ENCODE measurements at regions not wholly inside any gene's neighbourhood (a gene's known extent, or its start where the extent isn't known, plus 50 kb on each side); places are given as distances from the start of the nearest gene placed in this dataset.

DNA sequence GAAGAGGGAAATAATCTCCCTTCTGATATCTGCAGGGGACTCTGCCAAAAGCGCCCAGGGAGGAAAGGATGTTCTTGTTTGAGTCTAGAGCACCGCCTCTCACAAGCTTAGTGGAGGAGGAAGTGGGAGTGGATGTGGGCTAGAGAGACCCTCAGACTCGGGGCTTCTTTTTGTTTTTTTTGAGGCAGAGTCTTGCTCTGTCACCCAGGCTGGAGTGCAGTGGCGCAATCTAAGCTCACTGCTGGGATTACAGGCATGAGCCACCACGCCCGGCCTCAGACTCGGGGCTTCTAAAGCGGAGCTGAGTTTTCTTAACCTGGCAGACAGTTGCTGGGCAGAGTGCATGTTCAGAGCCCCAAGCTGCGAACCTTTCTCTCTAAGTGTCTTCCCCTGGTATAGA is 310.8 kb downstream of the BMP7 start:
- DNase-seq (ENCODE audit: low read depth in 2 of 2): no peak

DNA sequence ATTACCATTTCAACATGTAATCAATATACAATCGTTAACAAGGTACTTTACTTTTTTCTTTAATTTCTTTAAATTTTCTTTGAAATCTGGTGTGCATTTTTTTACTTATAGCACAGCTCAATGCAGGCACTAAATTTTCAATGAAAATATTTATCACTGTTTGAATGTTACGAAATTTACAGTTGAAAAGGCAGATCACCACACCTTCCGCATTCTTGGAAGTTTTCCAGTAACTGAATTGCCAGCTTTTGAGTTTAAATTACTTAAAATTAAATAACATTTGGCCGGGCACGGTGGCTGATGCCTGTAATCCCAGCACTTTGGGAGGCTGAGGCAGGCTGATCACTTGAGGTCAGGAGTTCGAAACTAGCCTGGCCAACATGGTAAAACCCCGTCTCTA is 309.9 kb downstream of the BMP7 start:
- no peak for DNase-seq (ENCODE audit: low read depth in 2 of 2)

DNA sequence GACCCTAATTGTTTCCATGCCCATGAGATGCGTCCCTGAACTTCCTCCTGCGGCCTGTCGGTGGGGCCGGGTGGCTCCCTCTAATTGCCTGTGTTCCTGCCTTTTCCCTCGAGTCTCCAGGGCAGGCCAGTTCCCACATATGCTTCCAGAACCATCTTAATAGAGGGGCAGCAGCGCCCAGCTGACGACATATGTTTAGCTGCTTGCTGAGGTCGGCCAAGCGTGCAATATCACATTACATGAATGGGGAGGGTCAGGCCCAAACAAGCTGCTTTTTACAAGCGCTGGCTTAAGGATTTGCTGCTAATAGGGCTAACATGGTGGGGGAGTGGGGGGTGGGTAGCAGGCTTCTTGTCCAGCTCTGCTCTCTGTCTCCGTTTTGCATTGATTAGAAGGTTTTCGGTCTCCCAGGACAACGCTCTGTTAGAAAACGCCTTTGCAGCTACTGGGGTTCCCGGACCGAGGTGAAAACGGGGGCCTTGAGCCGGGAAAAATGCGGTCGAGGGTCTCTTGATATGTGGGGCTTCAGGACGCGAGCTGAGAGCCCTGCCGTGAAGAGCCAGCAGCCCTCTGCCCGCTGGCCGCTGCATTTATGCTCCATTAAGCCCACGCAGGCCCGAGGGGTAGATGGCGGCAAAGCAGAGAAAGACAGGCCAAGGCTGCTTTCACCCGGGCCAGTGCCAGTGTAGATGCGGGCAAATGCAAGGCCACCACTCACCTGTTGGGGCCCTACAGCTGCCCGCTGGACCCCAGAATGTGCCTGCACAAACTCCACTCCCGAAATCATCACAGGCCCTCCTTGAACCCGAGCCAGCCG is 308.5 kb downstream of the BMP7 start:
- DNase-seq (ENCODE audit: low read depth in 2 of 2): no peak

DNA sequence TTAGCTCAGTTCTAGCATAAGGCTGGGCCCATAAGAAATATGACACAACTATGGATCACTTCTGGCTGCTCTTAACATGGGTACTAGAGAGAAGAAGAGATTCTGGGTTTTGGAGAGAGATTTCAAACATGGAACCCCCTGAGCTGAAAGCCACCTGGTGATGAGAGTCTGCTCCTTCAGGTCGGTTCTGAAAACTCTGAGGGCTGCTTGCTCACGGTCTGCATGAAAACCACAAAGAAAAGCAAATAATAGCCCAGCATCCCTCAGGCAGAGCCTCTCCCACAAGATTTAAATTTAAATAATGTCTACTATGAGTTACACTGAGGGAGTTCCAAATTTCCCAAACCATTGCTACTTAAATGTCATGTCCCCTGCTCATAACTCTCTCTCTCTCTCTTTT is 301.5 kb downstream of the BMP7 start:
- DNase-seq (ENCODE audit: low read depth in 2 of 2): no peak

DNA sequence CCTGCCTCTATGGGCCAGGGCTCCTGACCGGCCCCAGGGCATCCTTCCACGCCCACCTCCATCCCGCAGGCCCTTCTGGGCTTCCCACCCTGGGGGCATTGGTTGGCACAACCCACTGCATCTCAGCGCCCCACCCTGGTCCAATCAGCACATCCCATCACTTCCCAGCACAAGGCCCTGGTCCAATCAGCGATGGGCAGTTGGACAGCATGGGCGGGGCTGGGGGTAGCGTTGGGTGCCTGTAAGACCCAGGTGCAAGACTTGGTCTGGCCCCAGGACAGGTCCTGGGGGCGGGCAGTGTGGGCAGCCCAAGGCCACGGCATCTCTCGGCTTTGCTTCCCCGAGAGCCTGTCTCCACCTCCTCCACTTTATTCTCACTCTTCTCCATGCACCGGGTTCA is 298.5 kb downstream of the BMP7 start:
- no peak for DNase-seq (ENCODE audit: low read depth in 2 of 2)

DNA sequence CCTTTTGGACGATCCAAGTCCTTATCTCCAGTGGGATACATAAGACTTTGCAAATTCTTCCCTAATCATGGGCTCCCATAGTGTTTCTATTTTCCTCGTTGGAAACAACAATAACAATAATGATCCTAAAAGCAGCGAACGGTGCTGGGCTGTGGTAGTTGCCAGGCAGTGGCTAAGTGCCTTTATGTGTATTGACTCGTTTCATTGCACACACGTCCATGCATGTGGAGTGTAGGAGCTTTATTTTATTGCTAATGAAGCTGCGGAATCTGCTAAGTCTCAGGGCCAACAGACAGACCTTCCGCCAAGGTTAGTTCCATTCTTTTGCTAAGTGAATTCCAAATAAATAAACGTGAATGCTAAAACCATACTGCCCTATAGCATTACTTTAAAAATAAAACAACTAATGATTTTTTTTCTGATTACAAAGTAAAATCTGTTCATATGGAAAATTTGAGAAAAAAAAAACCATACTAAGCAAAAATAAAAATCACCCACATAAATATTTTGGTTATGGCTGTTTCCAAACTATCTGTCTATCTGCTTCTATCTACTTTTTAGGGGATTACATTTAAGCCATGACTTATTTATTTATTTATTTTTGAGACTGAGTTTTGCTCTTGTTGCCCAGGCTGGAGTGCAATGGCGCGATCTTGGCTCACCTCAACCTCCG is 297.9 kb downstream of the BMP7 start:
- DNase-seq (ENCODE audit: low read depth in 2 of 2): no peak

DNA sequence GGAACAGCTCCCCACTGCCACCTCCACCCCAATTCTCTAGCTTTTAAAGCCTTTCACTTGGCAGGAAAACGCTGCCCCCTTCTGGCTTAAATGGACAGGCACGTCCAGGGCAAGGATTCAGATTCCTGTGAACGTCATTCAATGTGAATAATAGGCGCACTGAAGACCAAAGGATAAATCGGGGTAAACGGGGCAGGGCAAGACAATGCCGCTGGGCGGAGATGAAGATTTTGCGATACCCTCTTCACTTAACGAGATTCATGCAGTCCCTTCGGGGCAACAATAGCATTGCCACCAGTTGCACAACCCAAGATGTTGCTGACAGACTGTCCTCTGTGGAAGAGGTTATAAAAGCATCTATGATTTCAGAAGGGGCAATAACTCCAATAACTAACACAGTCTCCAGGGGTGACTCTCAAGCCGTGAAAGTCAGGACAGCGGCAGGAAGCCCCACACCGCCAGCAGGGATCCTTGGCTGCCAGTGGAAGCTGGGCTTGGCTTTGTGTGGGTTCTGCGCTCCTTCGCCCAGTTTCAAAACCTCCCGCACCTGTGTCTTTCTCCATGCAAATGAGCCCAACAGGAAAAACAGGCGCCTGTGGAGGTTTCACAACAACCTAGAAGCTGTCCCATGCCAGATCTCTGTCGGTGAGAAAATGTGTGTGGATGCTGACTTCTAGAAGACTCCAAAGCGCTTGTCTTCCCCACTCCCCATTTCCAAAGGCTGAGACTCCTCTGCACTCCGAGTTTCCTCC is 291.8 kb downstream of the BMP7 start:
- peak in 1 of 2 donors; percentile 4 for DNase-seq (ENCODE audit: low read depth in 2 of 2)

DNA sequence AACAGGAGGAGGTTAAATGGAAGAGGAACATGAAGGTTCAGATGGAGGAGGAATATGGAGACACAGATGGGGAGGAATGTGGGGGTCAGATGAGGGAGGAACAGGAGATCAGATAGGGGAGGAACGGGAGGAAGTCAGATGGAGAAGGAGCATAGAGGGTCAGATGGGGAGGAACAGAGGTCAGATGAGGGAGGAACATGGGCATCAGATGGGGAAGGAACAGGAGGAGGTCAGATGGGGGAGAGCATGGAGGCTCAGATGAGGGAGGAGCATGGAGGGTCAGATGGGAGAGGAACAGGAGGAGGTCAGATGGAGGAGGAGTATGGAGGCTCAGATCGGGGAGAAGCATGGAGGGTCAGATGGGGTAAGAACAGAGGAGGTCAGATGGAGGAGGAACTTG is 290.6 kb downstream of the BMP7 start:
- no peak for DNase-seq (ENCODE audit: low read depth in 2 of 2)

DNA sequence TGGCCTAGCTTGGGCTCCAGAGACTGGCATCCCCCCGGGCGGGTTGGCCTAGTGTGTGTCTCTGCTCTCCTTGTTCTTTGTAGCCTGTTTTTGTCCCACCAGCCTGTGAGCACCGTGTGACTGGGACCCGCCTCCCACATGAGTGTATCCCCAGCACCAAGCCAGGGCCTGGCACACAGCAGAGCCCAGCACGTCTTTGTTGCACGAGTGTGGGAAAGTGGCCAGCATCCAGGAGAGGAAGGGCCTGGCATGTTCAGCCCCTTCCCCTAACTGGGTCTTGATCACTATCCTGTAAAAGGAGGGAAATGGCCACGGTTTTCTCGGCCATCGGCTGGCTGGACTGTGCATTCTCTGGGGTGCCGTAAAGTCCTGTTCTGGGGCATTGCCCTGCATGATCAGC is 290.1 kb downstream of the BMP7 start:
- no peak for DNase-seq (ENCODE audit: low read depth in 2 of 2)

DNA sequence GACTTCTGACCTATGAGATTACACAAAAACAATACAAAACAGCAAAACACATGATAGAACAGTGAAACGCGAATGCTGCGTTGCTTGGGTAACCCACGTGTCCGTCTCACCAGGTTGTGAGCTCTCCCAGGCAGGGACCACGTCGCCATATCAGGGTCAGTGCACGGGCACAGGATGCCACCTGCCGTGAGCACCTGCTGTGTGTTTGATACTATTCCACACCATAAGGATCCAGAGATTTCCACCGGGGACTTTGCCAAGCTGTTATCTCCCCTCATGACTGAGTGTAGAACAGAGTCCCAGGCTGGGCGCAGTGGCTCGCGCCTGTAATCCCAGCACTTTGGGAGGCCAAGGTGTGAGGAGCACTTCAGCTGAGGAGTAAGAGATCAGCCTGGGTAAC is 288.0 kb downstream of the BMP7 start:
- DNase-seq (ENCODE audit: low read depth in 2 of 2): no peak

DNA sequence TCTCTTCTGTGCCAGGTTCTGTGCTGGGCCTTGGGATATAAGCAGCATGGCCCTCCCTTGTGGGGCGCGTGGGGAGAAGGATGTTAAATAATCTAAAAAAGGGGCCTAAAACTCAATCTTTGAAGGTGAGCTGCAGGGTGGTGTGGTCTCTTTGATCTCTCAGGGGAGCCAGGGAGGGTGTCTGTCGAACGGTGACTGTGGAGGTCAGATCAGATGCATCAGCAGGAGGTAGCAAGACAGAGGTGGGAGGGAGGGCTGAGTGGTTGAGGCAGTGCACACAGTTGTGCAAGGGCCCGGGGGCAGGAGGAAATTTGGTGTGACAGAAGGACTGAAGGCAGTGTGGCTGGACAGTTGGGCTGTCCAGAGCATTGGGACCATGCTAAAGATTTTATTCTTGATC is 287.3 kb downstream of the BMP7 start:
- DNase-seq (ENCODE audit: low read depth in 2 of 2): no peak

DNA sequence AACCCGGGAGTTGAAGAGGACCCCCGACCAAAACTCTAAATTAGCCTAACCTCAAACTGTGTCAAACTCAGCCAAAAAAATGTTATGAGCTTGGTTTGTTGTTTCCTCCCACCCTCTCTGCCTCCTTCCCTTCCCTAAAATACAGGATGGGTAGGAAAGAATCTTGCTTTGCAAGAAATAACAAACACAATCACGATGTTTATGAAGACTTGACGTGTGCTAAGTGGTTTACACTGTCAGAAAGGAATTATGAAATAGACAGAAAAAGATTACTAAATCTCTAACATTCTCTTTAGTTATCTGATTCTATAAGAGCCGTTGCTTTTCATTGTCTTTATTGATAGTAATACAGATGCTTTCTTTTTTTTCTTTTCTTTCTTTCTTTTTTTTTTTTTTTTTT is 285.1 kb downstream of the BMP7 start:
- DNase-seq (ENCODE audit: low read depth in 2 of 2): no peak

DNA sequence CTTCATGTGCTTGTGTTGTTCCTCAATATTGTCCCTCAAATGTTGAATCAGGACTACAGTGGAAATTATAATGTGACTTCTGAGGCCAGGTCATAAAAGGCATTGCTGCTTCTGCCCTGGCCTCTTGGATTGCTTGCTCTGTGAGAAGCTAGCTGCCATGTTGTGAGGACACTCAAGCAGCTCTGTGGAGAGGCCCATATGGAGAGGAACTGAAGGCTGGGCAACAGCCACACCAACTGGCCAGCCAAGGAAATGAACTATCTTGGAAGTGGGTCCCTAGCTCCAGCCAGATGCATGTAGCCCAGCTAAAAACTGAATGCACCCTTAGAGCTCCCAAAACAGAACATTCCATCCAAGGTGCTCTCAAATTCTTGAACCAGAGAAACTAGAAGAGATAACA is 282.6 kb downstream of the BMP7 start:
- no peak for DNase-seq (ENCODE audit: low read depth in 2 of 2)

DNA sequence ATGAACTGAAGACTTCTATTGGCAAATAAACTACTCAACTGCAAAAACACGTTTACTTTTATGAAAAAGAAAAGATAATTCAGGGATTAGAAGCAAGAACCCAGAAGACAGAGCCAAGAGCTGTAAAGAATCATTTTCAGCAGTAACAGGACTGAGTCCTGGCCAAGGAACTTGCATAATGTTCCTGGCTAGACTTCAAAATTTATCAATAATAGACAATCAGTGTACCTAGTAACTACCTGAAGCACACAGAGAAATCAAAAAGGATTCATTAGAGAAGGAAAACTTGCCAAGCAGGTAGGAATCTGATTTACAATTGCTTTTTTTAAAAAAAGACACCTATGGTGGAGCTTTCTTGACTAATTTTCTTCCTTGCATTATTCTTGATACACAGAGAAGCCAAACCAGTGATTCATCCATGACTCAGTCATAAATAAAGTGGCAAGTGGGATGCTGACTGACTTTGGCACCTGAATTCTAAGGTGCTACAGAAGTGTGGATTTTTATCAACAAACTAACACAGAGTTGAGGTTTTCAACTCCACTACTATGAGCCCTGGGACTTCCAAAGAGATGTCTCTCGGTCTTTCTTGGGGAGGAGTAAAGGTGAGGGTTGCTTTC is 281.3 kb downstream of the BMP7 start:
- DNase-seq (ENCODE audit: low read depth in 2 of 2): no peak

DNA sequence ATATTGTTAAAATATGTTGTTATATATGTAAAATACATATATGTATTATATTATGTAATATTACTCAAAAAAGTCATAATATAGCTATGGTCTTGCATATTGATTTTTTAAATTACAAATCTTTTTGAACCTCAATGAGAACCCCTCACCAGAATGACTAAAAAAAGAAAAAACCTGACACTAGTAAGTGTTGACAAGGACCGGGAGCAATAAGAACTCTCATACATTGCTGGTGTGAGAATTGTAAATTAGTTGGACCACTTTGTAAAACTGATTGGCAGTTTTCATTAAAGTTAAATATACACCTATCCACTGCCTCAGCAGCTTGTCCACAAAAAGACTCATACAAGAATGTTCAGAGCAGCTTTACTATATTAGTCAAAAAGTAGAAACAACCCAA is 280.0 kb downstream of the BMP7 start:
- DNase-seq (ENCODE audit: low read depth in 2 of 2): no peak

DNA sequence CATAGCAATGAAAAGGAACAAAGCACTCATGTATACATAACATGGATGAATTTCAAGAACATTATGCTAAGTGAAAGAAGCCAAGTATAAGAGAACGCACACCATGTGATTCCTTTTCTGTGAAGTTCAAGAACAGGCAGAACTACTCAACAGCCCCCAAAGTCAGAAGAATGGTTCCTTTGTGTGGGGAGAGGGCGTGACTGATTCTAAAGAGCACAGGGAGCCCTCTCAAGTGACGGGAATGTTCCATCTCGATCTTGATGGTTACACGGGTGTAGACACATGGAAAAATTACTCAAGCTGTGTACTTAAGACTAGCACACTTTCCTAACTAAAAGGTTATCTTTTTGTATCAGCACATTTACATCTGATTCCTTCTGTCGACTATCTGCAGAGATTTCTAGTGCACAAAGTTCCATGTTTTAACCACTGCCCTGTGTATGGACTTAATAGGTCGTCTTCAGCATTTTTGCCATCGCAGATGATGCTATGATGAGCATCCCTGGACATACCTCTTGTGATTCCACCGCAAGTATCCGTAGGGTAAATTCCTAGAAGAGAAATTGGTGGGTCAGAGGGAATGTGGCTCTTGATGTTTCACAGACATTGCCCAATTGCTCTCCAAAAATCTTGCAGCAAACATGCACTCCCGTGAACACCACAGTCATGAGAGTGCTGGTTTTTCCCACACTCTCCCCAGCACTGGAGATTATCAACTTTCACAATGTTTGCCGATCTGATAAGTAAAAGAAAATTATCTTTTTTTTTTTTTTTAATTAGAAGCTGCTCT is 279.3 kb downstream of the BMP7 start:
- DNase-seq (ENCODE audit: low read depth in 2 of 2): no peak

DNA sequence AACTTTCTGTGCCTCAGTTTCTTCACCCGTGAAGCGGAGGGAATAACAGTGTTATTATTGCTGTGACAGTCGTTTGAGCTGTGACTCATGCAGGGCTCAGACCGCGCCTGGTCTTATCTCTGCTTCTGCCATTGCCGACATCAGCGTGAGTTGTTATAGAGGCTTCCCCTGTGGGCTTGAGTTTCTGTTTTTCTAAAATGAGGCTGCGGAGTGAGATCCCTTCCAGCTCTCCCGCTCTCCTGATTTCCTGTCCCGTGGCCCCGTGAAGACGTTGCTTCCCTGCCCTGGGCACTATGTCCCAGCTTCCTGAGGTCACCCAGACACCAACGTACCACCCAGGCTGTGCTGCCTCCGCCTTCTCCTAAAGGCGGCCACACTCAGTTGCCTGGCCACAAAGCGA is 278.5 kb downstream of the BMP7 start:
- no peak for DNase-seq (ENCODE audit: low read depth in 2 of 2)

DNA sequence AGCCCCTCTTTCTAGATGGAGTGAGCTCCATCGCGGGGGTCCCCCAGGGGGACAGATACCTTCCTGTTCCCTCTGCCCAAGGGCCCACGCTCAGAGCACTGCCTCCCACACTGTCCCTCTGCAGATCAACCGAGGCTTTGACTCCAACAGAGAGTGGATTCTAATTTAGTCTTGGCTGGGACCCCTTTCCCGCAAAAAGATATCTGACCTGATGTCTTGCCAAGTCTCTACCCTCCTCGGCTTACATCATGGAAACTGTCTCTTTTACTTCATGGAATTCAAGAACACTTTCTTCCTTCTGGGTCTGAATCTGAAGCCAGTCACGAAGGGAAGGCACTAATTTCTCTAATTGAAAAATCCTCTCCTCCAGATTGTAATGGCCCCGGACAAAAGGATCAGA is 278.0 kb downstream of the BMP7 start:
- DNase-seq (ENCODE audit: low read depth in 2 of 2): no peak

DNA sequence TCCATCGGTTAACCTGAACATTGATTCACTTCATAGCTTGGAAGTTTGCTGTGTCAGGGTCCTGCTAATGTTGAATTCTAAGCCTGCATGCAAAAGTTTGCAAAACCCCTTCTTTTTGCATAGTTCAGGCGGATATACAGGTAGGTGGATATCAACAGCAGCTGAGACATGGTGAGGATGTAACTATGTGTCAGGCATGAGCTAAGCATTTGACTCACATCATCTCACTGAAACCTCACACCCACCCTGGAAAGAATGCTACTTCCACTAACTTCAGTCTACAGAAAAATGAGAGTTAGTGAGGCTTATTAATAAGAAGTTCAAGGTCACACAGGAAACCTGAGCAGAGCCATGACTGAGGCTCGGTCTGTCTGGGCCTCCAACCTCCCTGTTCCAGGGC is 276.9 kb downstream of the BMP7 start:
- no peak for DNase-seq (ENCODE audit: low read depth in 2 of 2)

DNA sequence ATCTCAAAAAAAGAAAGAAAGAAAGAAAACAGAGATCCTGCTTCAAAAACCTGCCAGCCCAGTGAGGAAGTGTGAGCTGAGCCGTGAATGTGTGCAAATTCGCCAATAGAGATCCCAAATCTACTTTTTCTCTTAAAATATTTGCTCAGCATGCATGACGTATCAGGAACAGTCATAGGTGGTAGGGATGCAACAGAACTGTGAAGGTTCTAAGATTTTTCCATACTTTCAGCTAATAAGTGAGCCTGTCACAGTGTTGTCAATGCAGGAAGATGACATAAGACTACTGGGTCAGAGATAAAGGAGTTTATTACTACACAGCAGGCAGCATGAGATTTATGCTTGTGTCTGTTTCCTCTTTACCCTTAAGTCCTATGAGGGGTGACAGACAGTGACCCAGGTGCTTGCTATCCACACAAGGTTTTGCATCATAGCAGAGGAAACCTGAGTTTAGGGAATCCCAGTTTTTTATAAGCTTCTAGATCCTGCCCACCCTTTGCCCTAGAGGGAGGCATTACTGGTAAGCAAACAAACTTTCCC is 273.4 kb downstream of the BMP7 start:
- no peak for DNase-seq (ENCODE audit: low read depth in 2 of 2)

DNA sequence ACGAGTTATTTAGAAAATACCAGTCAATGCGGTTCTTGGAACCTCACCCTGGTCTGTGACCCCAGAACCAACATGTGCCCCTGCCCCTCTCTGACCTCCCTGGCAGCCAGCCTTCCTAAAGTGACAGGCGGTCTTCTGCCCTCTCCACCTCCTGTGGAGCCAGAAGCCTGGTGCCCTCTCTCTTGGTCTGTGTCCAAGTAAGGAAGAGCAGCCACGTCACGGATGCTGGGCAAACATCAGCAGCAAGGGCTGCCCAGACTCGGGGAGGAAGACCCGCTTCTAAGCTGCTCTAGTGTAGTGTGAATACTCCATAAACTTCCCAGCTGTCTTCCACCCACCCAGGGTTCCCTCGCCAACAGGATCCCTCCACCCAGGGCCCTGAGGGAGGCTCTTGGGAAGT is 272.4 kb downstream of the BMP7 start:
- DNase-seq (ENCODE audit: low read depth in 2 of 2): no peak
